IMR-90 (cell line): ENCODE measurements at regions not wholly inside any gene's neighbourhood (a gene's known extent, or its start where the extent isn't known, plus 50 kb on each side); places are given as distances from the start of the nearest gene placed in this dataset.

ENCODE experiments used
- ATAC-seq: fragments of 200-7000 bp; cut with Tn5 transposase; 2 replicates; pipeline ENCODE4 v1.9.1; 2020; ENCODE audit warnings: low read depth, mild to moderate bottlenecking, moderate library complexity
- BruUV-seq: library from RNA; stranded (reverse); fragments of 400-500 nt; replicated peaks from 2 replicates; lab custom pipeline; 2021; lab: Mats Ljungman, UMichigan
- CTCF ChIA-PET: fragments of 300-600 bp; formaldehyde crosslinking; extraction: SDS; loops from one replicate; lab custom pipeline; 2021; ENCODE audit warnings: antibody characterized with exemption; lab: Yijun Ruan, JAX
- POLR2A ChIA-PET: fragments of 300-600 bp; sonication (Branson Sonifier 250); formaldehyde crosslinking; loops from one replicate; lab custom pipeline; 2022; ENCODE audit warnings: antibody characterized with exemption; ENCODE audit not compliant: unreplicated experiment; lab: Charles Lee
- DNase-seq: peaks from one replicate; pipeline ENCODE4 v3.0.0; 2013
- H2AFZ ChIP-seq: replicated peaks from 2 replicates; pipeline ENCODE3; 2013; ENCODE audit warnings: low read length, mild to moderate bottlenecking; ENCODE audit not compliant: poor library complexity
- H2AK5ac ChIP-seq: 2 replicates; pipeline ENCODE4 v1.6.1; 2013; ENCODE audit warnings: low read depth, low read length, inconsistent platforms
- H2AK9ac ChIP-seq: replicated peaks from 2 replicates; pipeline ENCODE3; 2013; ENCODE audit warnings: mild to moderate bottlenecking, low read depth, low read length, moderate library complexity; ENCODE audit not compliant: poor library complexity
- H2BK120ac ChIP-seq: 2 replicates; pipeline ENCODE4 v1.6.1; 2013; ENCODE audit warnings: low read depth, low read length, inconsistent platforms
- H2BK15ac ChIP-seq: 3 replicates; pipeline ENCODE4 v1.6.1; 2013; ENCODE audit warnings: low read depth, low read length, inconsistent platforms
- H2BK20ac ChIP-seq: 2 replicates; pipeline ENCODE4 v1.6.1; 2013; ENCODE audit warnings: low read depth, mild to moderate bottlenecking, inconsistent platforms, low read length, moderate library complexity
- H2BK5ac ChIP-seq: 2 replicates; pipeline ENCODE4 v1.6.1; 2013; ENCODE audit warnings: mild to moderate bottlenecking, low read depth, low read length, inconsistent platforms; ENCODE audit not compliant: poor library complexity, severe bottlenecking
- H3K14ac ChIP-seq: replicated peaks from 2 replicates; pipeline ENCODE4 v1.6.1; 2013; ENCODE audit warnings: low read depth, low read length, inconsistent platforms
- H3K18ac ChIP-seq: 2 replicates; pipeline ENCODE4 v1.6.1; 2013; ENCODE audit warnings: low read depth, low read length, control low read depth
- H3K23ac ChIP-seq: 2 replicates; pipeline ENCODE4 v1.6.1; 2013; ENCODE audit warnings: low read depth, low read length, inconsistent platforms
- H3K27ac ChIP-seq: 2 replicates; pipeline ENCODE4 v1.5.1; 2013; ENCODE audit warnings: mild to moderate bottlenecking, control low read depth, low read length; ENCODE audit not compliant: insufficient read depth
- H3K27me3 ChIP-seq: 2 replicates; pipeline ENCODE4 v1.6.1; 2013; ENCODE audit warnings: low read length; ENCODE audit not compliant: control insufficient read depth, insufficient read depth
- H3K36me3 ChIP-seq: 2 replicates; pipeline ENCODE4 v1.6.1; 2013; ENCODE audit warnings: low read length, mixed read lengths; ENCODE audit not compliant: control insufficient read depth, insufficient read depth
- H3K4ac ChIP-seq: 2 replicates; pipeline ENCODE4 v1.6.1; 2013; ENCODE audit warnings: low read depth, low read length, inconsistent platforms
- H3K4me1 ChIP-seq: 2 replicates; pipeline ENCODE4 v1.6.1; 2013; ENCODE audit warnings: low read length, mixed read lengths; ENCODE audit not compliant: control insufficient read depth, insufficient read depth
- H3K4me2 ChIP-seq: 2 replicates; pipeline ENCODE4 v1.6.1; 2013; ENCODE audit warnings: low read depth, mild to moderate bottlenecking, control low read depth, low read length, moderate library complexity
- H3K4me3 ChIP-seq: 2 replicates; pipeline ENCODE4 v1.5.1; 2013; ENCODE audit warnings: low read depth, mild to moderate bottlenecking, control low read depth, low read length, moderate library complexity; ENCODE audit not compliant: insufficient read depth
- H3K56ac ChIP-seq: 2 replicates; pipeline ENCODE4 v1.6.1; 2013; ENCODE audit warnings: low read length, inconsistent platforms; ENCODE audit not compliant: insufficient read depth; ENCODE audit errors: extremely low read depth
- H3K79me1 ChIP-seq, 2 experiments: 2 replicates each; pipeline ENCODE4 v1.6.1; 2013; ENCODE audit warnings: low read length in 2 of 2, inconsistent platforms in 1 of 2, low read depth in 1 of 2
- H3K9ac ChIP-seq: 2 replicates; pipeline ENCODE4 v1.6.1; 2013; ENCODE audit warnings: low read depth, low read length, control low read depth
- H3K9me1 ChIP-seq: 2 replicates; pipeline ENCODE4 v1.6.1; 2013; ENCODE audit warnings: low read length, inconsistent platforms; ENCODE audit not compliant: insufficient read depth
- H3K9me3 ChIP-seq: 2 replicates; pipeline ENCODE4 v1.6.1; 2013; ENCODE audit warnings: low read length; ENCODE audit not compliant: control insufficient read depth, insufficient read depth
- H4K20me1 ChIP-seq: 2 replicates; pipeline ENCODE4 v1.6.1; 2013; ENCODE audit warnings: low read length, inconsistent platforms; ENCODE audit not compliant: insufficient read depth
- H4K5ac ChIP-seq: 2 replicates; pipeline ENCODE4 v1.6.1; 2013; ENCODE audit warnings: mild to moderate bottlenecking, low read depth, low read length, control low read depth
- H4K8ac ChIP-seq, 2 experiments: 2 replicates each; pipeline ENCODE4 v1.6.1; 2013; ENCODE audit warnings: low read depth in 2 of 2, low read length in 2 of 2, control low read depth in 1 of 2, inconsistent platforms in 1 of 2
- H4K91ac ChIP-seq: 2 replicates; pipeline ENCODE4 v1.6.1; 2013; ENCODE audit warnings: low read depth, low read length, inconsistent platforms; ENCODE audit not compliant: insufficient read depth
- BHLHE40 ChIP-seq: fragments of 150-350 bp; IDR thresholded peaks from 2 replicates; pipeline ENCODE4 v1.6.1; 2016; ENCODE audit warnings: mild to moderate bottlenecking, low read depth, low read length
- CEBPB ChIP-seq: IDR thresholded peaks from 2 replicates; pipeline ENCODE4 v1.6.1; 2012; ENCODE audit warnings: low read depth, low read length, improper control_type of control experiment
- CHD1 ChIP-seq: IDR thresholded peaks from 2 replicates; pipeline ENCODE4 v1.6.1; 2012; ENCODE audit warnings: low read depth, low read length, improper control_type of control experiment
- FOS ChIP-seq: fragments of 150-350 bp; IDR thresholded peaks from 2 replicates; pipeline ENCODE4 v1.6.1; 2016; ENCODE audit warnings: low read depth, low read length
- MAFK ChIP-seq: IDR thresholded peaks from 2 replicates; pipeline ENCODE4 v1.6.1; 2012; ENCODE audit warnings: low read depth, low read length, improper control_type of control experiment
- MAZ ChIP-seq: IDR thresholded peaks from 2 replicates; pipeline ENCODE4 v1.6.1; 2012; ENCODE audit warnings: low read depth, mild to moderate bottlenecking, low read length, improper control_type of control experiment, moderate library complexity, borderline replicate concordance
- MXI1 ChIP-seq: IDR thresholded peaks from 2 replicates; pipeline ENCODE4 v1.6.1; 2012; ENCODE audit warnings: low read depth, mild to moderate bottlenecking, low read length, moderate library complexity, borderline replicate concordance
- NFE2L2 ChIP-seq: fragments of 150-350 bp; IDR thresholded peaks from 2 replicates; pipeline ENCODE4 v1.6.1; 2016; ENCODE audit warnings: low read depth, mild to moderate bottlenecking, low read length
- POLR2A ChIP-seq: IDR thresholded peaks from 2 replicates; pipeline ENCODE4 v1.6.1; 2012; ENCODE audit warnings: mild to moderate bottlenecking, low read depth, low read length
- RAD21 ChIP-seq: IDR thresholded peaks from 2 replicates; pipeline ENCODE4 v1.6.1; 2012; ENCODE audit warnings: low read length, improper control_type of control experiment
- RCOR1 ChIP-seq: IDR thresholded peaks from 2 replicates; pipeline ENCODE4 v1.6.1; 2012; ENCODE audit warnings: mild to moderate bottlenecking, low read length, improper control_type of control experiment; ENCODE audit not compliant: insufficient replicate concordance
- RFX5 ChIP-seq: IDR thresholded peaks from 2 replicates; pipeline ENCODE4 v1.8.0; 2012; ENCODE audit warnings: low read depth, mild to moderate bottlenecking, low read length, moderate library complexity
- SMC3 ChIP-seq: fragments of 150-350 bp; IDR thresholded peaks from 2 replicates; pipeline ENCODE4 v1.6.1; 2016; ENCODE audit warnings: low read depth, mild to moderate bottlenecking, antibody characterized with exemption, low read length, moderate library complexity
- WGBS, 2 experiments: methylation state at CpG; one replicate each; pipeline versions ENCODE4 v1.1.5 to v1.1.7; 2013; ENCODE audit warnings: missing lambda C conversion rate in 2 of 2; ENCODE audit not compliant: insufficient read length in 1 of 2; ENCODE audit errors: extremely low coverage in 2 of 2; 5-methylcytosine and 5-hydroxymethylcytosine counted together
- dilution Hi-C: fragments of 300-500 bp; cut with HindIII; formaldehyde crosslinking; loops from one replicate; pipeline ENCODE4 v1.14.3; 2018; ENCODE audit warnings: low sequenced_read_pairs; ENCODE audit not compliant: unreplicated experiment
- in situ Hi-C: fragments of 300-500 bp; cut with MboI; formaldehyde crosslinking; loops from 3 replicates; pipeline ENCODE4 v1.14.3; 2019; ENCODE audit warnings: low sequenced_read_pairs, inconsistent platforms, mixed read lengths
- intact Hi-C: fragments of 100-400 bp; cut with micrococcal nuclease; formaldehyde crosslinking; loops from 2 replicates; pipeline ENCODE4 v1.10.0; 2022
- TF ChIP-seq, protein P1 (sequence below): fragments of 150-350 bp; IDR thresholded peaks from 2 replicates; pipeline ENCODE4 v1.6.1; 2017; ENCODE audit warnings: mild to moderate bottlenecking, antibody characterized with exemption, low read length, low read depth
- TF ChIP-seq, protein P2 (sequence below): fragments of 150-350 bp; IDR thresholded peaks from 2 replicates; pipeline ENCODE4 v1.6.1; 2016; ENCODE audit warnings: low read depth, mild to moderate bottlenecking, low read length, moderate library complexity, borderline replicate concordance
- TF ChIP-seq, protein P3 (sequence below): conservative IDR thresholded peaks from 2 replicates; pipeline ENCODE4 v1.5.1; 2012; ENCODE audit warnings: mild to moderate bottlenecking, low read depth, low read length, improper control_type of control experiment

GRCh38 chr11:119573858-119574257 is 150.9 kb upstream of the THY1 start:
- dilution Hi-C loops = no loop called here
- no peak overlapping the region for H3K4ac ChIP-seq
- 79% methylated on average over 1 of the region's 1 CpG; no CpG with 5 or more reads in 1 of the 2 experiments for WGBS, 2 experiments
- no peaks in the 10 kb centered on the region for H4K20me1 ChIP-seq
- no peak overlapping the region for H3K9ac ChIP-seq
- in situ Hi-C loops = no loop called here
- no peaks in the 10 kb centered on the region for H3K36me3 ChIP-seq
- H3K56ac ChIP-seq = no peak overlapping the region
- H3K4me2 ChIP-seq = no peak overlapping the region
- peaks cover 16% of the 10 kb centered on the region for H3K27me3 ChIP-seq
- no peak overlapping the region for H4K8ac ChIP-seq
- H2AK5ac ChIP-seq = no peak overlapping the region
- no peak overlapping the region for H3K4me3 ChIP-seq
- H4K5ac ChIP-seq = no peak overlapping the region
- peaks cover 3% of the 10 kb centered on the region for H3K9me1 ChIP-seq
- BruUV-seq = no TSS peak
- no peak overlapping the region for H3K27ac ChIP-seq
- TF ChIP-seq BHLHE40 (no peak), RAD21 (no peak), RFX5 (no peak), MAZ (no peak), NFE2L2 (no peak), MXI1 (no peak), CEBPB (no peak), MAFK (no peak), SMC3 (no peak), RCOR1 (no peak), CHD1 (no peak), FOS (no peak), POLR2A (no peak)
- TF ChIP-seq, protein P1, sequence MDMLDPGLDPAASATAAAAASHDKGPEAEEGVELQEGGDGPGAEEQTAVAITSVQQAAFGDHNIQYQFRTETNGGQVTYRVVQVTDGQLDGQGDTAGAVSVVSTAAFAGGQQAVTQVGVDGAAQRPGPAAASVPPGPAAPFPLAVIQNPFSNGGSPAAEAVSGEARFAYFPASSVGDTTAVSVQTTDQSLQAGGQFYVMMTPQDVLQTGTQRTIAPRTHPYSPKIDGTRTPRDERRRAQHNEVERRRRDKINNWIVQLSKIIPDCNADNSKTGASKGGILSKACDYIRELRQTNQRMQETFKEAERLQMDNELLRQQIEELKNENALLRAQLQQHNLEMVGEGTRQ = no peak
- TF ChIP-seq, protein P2, sequence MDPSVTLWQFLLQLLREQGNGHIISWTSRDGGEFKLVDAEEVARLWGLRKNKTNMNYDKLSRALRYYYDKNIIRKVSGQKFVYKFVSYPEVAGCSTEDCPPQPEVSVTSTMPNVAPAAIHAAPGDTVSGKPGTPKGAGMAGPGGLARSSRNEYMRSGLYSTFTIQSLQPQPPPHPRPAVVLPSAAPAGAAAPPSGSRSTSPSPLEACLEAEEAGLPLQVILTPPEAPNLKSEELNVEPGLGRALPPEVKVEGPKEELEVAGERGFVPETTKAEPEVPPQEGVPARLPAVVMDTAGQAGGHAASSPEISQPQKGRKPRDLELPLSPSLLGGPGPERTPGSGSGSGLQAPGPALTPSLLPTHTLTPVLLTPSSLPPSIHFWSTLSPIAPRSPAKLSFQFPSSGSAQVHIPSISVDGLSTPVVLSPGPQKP = no peak
- TF ChIP-seq, protein P3, sequence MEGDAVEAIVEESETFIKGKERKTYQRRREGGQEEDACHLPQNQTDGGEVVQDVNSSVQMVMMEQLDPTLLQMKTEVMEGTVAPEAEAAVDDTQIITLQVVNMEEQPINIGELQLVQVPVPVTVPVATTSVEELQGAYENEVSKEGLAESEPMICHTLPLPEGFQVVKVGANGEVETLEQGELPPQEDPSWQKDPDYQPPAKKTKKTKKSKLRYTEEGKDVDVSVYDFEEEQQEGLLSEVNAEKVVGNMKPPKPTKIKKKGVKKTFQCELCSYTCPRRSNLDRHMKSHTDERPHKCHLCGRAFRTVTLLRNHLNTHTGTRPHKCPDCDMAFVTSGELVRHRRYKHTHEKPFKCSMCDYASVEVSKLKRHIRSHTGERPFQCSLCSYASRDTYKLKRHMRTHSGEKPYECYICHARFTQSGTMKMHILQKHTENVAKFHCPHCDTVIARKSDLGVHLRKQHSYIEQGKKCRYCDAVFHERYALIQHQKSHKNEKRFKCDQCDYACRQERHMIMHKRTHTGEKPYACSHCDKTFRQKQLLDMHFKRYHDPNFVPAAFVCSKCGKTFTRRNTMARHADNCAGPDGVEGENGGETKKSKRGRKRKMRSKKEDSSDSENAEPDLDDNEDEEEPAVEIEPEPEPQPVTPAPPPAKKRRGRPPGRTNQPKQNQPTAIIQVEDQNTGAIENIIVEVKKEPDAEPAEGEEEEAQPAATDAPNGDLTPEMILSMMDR = no peak
- no peak overlapping the region for H2AK9ac ChIP-seq
- H2BK15ac ChIP-seq = no peak overlapping the region
- H2BK20ac ChIP-seq = no peak overlapping the region
- intact Hi-C loops = no loop called here
- no peak overlapping the region for H2BK120ac ChIP-seq
- H3K23ac ChIP-seq = no peak overlapping the region
- H2BK5ac ChIP-seq = no peak overlapping the region
- DNase-seq = no peak
- ChIA-PET POLR2A (no interaction called here), CTCF (interaction anchor here (0.8 kb wide), 1 partner anchor 22 kb away, joined by 3 read pairs; no protein-coding TSS in a partner anchor)
- H3K9me3 ChIP-seq = no peaks in the 10 kb centered on the region
- H2AFZ ChIP-seq = no peak overlapping the region
- H4K91ac ChIP-seq = no peak overlapping the region
- ATAC-seq = no peak
- no peaks in the 10 kb centered on the region; the same call in 1 of the 2 replicates for H3K4me1 ChIP-seq
- H3K18ac ChIP-seq = no peak overlapping the region
- H3K79me1 ChIP-seq = no peaks in the 10 kb centered on the region
- no peak overlapping the region for H3K14ac ChIP-seq
